GM23248 (cell line): ENCODE measurements at regions not wholly inside any gene's neighbourhood (a gene's known extent, or its start where the extent isn't known, plus 50 kb on each side); places are given as distances from the start of the nearest gene placed in this dataset.
"Not testable (repeated sequence)": the region's sequence is repeated elsewhere in the genome, so short reads cannot be mapped to it uniquely, and the experiment has no call there.

ENCODE experiments used
- DNase-seq: peaks from one replicate; pipeline ENCODE4 v3.0.0-alpha.2; 2015
- H2AFZ ChIP-seq: fragments of 200-600 bp; sonication (generic); 2 replicates; pipeline ENCODE4 v1.6.1; 2016; ENCODE audit warnings: antibody characterized with exemption
- H3F3A ChIP-seq: fragments of 200-600 bp; sonication (generic); 2 replicates; pipeline ENCODE4 v1.6.1; 2016; ENCODE audit warnings: mild to moderate bottlenecking, antibody characterized with exemption, mixed run types; ENCODE audit not compliant: insufficient read depth
- H3K27ac ChIP-seq: fragments of 200-600 bp; sonication (generic); 2 replicates; pipeline ENCODE4 v1.5.1; 2016; ENCODE audit warnings: mild to moderate bottlenecking
- H3K27me3 ChIP-seq: fragments of 200-600 bp; sonication (generic); replicated peaks from 2 replicates; pipeline ENCODE4 v1.6.1; 2016; ENCODE audit warnings: mild to moderate bottlenecking; ENCODE audit not compliant: insufficient read depth
- H3K36me3 ChIP-seq: fragments of 200-600 bp; sonication (generic); 2 replicates; pipeline ENCODE4 v1.6.1; 2016; ENCODE audit warnings: low read depth, mild to moderate bottlenecking
- H3K4me1 ChIP-seq: fragments of 200-600 bp; sonication (generic); 2 replicates; pipeline ENCODE4 v1.6.1; 2016; ENCODE audit warnings: mild to moderate bottlenecking; ENCODE audit not compliant: insufficient read depth
- H3K4me2 ChIP-seq: fragments of 200-600 bp; sonication (generic); one replicate; pipeline ENCODE4 v1.6.1; 2016; ENCODE audit warnings: mild to moderate bottlenecking; ENCODE audit not compliant: unreplicated experiment
- H3K4me3 ChIP-seq: fragments of 200-600 bp; sonication (generic); 2 replicates; pipeline ENCODE4 v1.5.1; 2016; ENCODE audit warnings: mild to moderate bottlenecking
- H3K79me2 ChIP-seq: fragments of 200-600 bp; sonication (generic); 2 replicates; pipeline ENCODE4 v1.6.1; 2016; ENCODE audit warnings: mild to moderate bottlenecking; ENCODE audit not compliant: insufficient read depth
- H3K9ac ChIP-seq: fragments of 200-600 bp; sonication (generic); 2 replicates; pipeline ENCODE4 v1.6.1; 2016; ENCODE audit warnings: mild to moderate bottlenecking
- H3K9me2 ChIP-seq: fragments of 200-600 bp; sonication (generic); 2 replicates; pipeline ENCODE4 v1.6.1; 2016; ENCODE audit warnings: mixed run types, mild to moderate bottlenecking, moderate library complexity; ENCODE audit not compliant: insufficient read depth
- H3K9me3 ChIP-seq: fragments of 200-600 bp; sonication (generic); one replicate; pipeline ENCODE4 v1.6.1; 2017; ENCODE audit warnings: low read depth
- H4K20me1 ChIP-seq: fragments of 200-600 bp; sonication (generic); 2 replicates; pipeline ENCODE4 v1.6.0; 2016; ENCODE audit not compliant: insufficient read depth
- EZH2 ChIP-seq: fragments of 200-600 bp; sonication (generic); IDR thresholded peaks from 2 replicates; pipeline ENCODE4 v1.6.1; 2018; ENCODE audit warnings: antibody characterized with exemption, mild to moderate bottlenecking; ENCODE audit not compliant: insufficient read depth, poor library complexity, severe bottlenecking
- EZH2phosphoT487 ChIP-seq: fragments of 200-600 bp; sonication (generic); IDR thresholded peaks from 2 replicates; pipeline ENCODE4 v1.6.1; 2018; ENCODE audit warnings: antibody characterized with exemption, moderate library complexity, mild to moderate bottlenecking, low read depth; ENCODE audit not compliant: insufficient read depth
- WGBS, 2 experiments: methylation state at CpG; one replicate each; pipeline ENCODE4 v1.1.6; 2015 to 2017; ENCODE audit warnings: low lambda C conversion rate in 2 of 2, low coverage in 1 of 2; ENCODE audit errors: missing lambda C conversion rate in 2 of 2; 5-methylcytosine and 5-hydroxymethylcytosine counted together
- in situ Hi-C: fragments of 300-500 bp; cut with MboI; formaldehyde crosslinking; loops from 2 replicates; pipeline ENCODE4 v1.15.0; 2020

DNA sequence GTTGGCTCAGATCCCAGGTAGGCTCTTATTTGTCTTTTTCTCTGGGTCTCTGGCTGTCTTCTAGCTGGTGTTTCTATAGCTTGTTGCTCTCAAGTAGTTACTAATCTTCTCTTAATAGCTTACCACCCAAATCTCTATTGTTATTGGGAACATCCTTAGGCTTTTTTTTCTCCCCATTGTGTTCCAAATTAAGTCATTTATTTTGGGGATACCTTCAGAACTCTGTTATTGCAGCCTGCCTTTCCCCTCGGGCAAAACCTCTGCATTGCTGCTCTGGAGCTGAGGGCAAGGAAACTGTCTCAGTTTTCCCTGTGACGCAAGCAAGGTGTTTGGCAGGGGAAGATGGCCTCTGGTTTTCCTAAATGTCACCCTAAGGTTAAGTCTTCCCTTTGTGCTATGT lies 113.3 kb upstream of the XIST start:
- peaks cover 91% of the 10 kb centered on the region for H3K79me2 ChIP-seq

DNA sequence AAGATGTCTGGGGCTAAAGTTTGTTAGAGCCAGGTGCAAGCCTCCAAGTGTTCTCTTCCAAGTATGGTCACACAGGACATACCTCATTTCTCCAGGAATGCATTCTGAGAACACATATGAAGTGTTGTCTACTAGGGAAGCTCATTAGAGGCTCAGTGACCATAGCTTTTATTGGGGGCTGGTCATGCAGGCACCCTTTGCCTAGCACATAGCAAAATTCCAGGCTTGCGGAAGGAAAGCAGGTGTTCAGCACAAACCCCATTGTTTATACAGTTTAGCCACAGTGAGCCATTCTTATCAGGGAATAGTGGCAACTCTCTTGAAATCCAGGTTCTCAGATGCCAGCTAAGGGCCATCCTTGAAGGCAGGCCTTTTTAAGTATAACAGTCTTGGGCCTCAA lies 112.1 kb upstream of the XIST start:
- H3K9me3 ChIP-seq = no peaks in the 10 kb centered on the region
- H3K27ac ChIP-seq = no peak overlapping the region
- H4K20me1 ChIP-seq = no peaks in the 10 kb centered on the region
- no peak overlapping the region for H3K4me2 ChIP-seq
- TF ChIP-seq EZH2 (no peak), EZH2phosphoT487 (no peak)
- H3K36me3 ChIP-seq = no peaks in the 10 kb centered on the region
- H2AFZ ChIP-seq = no peak overlapping the region
- peaks cover 91% of the 10 kb centered on the region for H3K79me2 ChIP-seq
- WGBS, 2 experiments = 100% methylated on average over 1 of the region's 1 CpG
- no peaks in the 10 kb centered on the region for H3F3A ChIP-seq
- H3K4me3 ChIP-seq = no peak overlapping the region
- in situ Hi-C loops = no loop called here
- no peak overlapping the region for H3K9ac ChIP-seq
- H3K27me3 ChIP-seq = no peaks in the 10 kb centered on the region
- H3K9me2 ChIP-seq = no peaks in the 10 kb centered on the region
- no peak for DNase-seq
- H3K4me1 ChIP-seq = no peaks in the 10 kb centered on the region

More for the DNA sequence above, 113.3 kb upstream of the XIST start:
- in situ Hi-C loops = no loop called here
- Histone ChIP-seq H3K27me3 (no peaks in the 10 kb centered on the region), H4K20me1 (no peaks in the 10 kb centered on the region), H3K9me3 (no peaks in the 10 kb centered on the region), H3K36me3 (no peaks in the 10 kb centered on the region), H3K4me1 (no peaks in the 10 kb centered on the region), H3K27ac (no peak overlapping the region), H3K9me2 (no peaks in the 10 kb centered on the region), H2AFZ (no peak overlapping the region), H3K9ac (no peak overlapping the region), H3K4me3 (no peak overlapping the region), H3F3A (no peaks in the 10 kb centered on the region), H3K4me2 (no peak overlapping the region)
- DNase-seq = no peak
- WGBS, 2 experiments = 50 to 56% methylated on average over 2 of the region's 2 CpGs
- TF ChIP-seq EZH2 = no peak

GRCh38 chrX:73963682-73964081 lies 111.2 kb upstream of the XIST start:
- H3K4me2 ChIP-seq = no peak overlapping the region
- no peaks in the 10 kb centered on the region for H3K36me3 ChIP-seq
- no peak overlapping the region for H3K9ac ChIP-seq
- peaks cover 91% of the 10 kb centered on the region for H3K79me2 ChIP-seq
- no peak overlapping the region for H2AFZ ChIP-seq
- in situ Hi-C loops = no loop called here
- no peak overlapping the region for H3K4me3 ChIP-seq
- H3K27ac ChIP-seq = no peak overlapping the region
- 32 to 40% methylated on average over 9 of the region's 9 CpGs for WGBS, 2 experiments
- H3K4me1 ChIP-seq = no peaks in the 10 kb centered on the region
- no peaks in the 10 kb centered on the region for H3K9me3 ChIP-seq
- H3K27me3 ChIP-seq = no peaks in the 10 kb centered on the region
- H3K9me2 ChIP-seq = no peaks in the 10 kb centered on the region
- no peaks in the 10 kb centered on the region for H4K20me1 ChIP-seq
- peak; percentile 31 for DNase-seq
- H3F3A ChIP-seq = no peaks in the 10 kb centered on the region
- no peak for TF ChIP-seq EZH2
- TF ChIP-seq EZH2phosphoT487 = no peak

DNA sequence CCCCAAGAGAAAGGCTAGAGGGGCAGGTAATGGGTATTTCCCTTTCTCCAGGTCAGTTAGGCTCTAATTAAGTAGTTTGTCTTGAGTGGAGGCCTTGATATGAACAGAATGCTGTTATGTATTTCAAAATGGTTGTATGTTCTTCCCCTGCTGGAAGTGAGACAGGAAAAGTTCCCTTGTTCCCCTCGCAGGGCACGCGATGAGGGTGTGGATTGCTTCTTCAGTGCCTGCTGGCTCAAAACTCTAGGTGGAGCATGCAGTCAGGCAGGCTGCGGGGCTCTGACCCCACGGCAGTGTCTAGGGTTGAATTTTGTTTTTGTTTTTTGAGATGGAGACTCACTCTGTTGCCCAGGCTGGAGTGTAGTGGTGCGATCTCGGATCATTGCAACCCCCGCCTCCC lies 110.4 kb upstream of the XIST start:
- Histone ChIP-seq H4K20me1 (no peaks in the 10 kb centered on the region), H3K9me3 (no peaks in the 10 kb centered on the region), H2AFZ (no peak overlapping the region), H3K4me1 (no peaks in the 10 kb centered on the region), H3K4me3 (no peak overlapping the region), H3K79me2 (peaks cover 94% of the 10 kb centered on the region), H3K36me3 (no peaks in the 10 kb centered on the region), H3F3A (no peaks in the 10 kb centered on the region), H3K27me3 (no peaks in the 10 kb centered on the region), H3K4me2 (no peak overlapping the region), H3K9ac (no peak overlapping the region), H3K27ac (no peak overlapping the region), H3K9me2 (no peaks in the 10 kb centered on the region)
- in situ Hi-C loops = no loop called here
- no peak for TF ChIP-seq EZH2
- no peak for TF ChIP-seq EZH2phosphoT487
- 47 to 65% methylated on average over 5 to 8 of the region's 8 CpGs for whole genome bisulfite sequencing, 2 experiments
- DNase-seq = no peak

DNA sequence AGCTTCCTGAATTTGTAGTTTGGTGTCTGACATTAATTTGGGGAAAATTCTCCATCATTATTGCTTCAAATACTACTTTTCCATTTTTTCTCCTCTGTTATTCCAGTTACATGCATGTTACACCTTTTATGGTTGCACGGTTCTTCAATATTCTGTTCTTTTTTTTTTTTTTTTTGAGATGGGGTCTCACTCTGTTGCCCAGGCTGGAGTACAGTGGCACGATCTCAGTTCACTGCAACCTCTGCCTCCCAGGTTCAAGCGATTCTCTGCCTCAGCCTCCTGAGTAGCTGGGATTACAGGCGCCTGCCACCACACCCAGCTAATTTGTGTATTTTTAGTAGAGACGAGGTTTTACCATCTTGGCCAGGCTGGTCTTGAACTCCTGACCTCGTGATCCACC lies 109.4 kb upstream of the XIST start:
- not testable (repeated sequence) for DNase-seq, H4K20me1 ChIP-seq

More for the DNA sequence above, 109.4 kb upstream of the XIST start:
- H3K9me2 ChIP-seq, H2AFZ ChIP-seq, H3K4me2 ChIP-seq, H3K9me3 ChIP-seq, H3K9ac ChIP-seq, H3K27me3 ChIP-seq, H3K36me3 ChIP-seq, H3K4me1 ChIP-seq, H3K4me3 ChIP-seq, H3F3A ChIP-seq, in situ Hi-C loops, H3K27ac ChIP-seq: not testable (repeated sequence)
- H3K79me2 ChIP-seq = peaks cover 94% of the 10 kb centered on the region
- 93 to 98% methylated on average over 3 to 6 of the region's 6 CpGs for WGBS, 2 experiments
